ENCODE measurements at regions not wholly inside any gene's neighbourhood (a gene's known extent, or its start where the extent isn't known, plus 50 kb on each side); places are given as distances from the start of the nearest gene placed in this dataset.

DNA sequence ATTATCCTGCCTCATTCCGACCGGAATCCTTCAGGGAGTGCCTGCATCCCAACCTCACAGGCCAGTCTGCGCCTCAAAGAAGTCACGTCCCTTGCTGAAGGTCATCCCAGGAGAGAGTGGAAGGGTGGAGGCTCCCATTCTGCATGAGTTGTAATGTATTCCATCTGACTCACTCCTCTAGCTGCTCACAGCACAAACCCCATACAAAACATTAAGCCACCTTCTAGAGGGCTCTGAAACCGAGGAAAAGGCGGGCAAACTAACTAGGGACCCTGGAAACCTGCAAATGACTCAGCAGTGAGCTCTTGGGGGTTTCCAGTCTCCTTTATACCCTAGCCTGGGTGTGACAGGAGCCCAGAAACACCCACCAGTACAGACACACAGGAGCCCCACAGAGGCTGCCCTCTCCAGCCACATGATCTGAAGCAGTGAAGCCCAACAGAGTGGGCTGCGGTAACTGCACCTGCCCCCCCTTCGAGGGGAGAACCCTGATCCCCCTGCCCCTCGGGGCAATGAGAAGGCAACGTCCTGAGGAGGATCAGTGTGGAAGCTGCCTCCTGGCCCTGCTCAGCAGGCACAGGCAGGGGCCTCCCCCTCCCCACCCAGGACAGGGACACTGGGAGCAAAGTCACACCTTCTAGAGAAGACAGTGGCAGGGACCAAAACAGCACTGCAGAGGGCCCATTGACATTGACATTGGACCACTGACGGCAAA lies 69.3 kb upstream of the SNTG2 start:
- H3K27me3 ChIP-seq: peaks cover 0 to 13% of the 10 kb centered on the region in 2 donors
- no peak overlapping the region for H3K27ac ChIP-seq
- no peak overlapping the region for H3K4me3 ChIP-seq
- TF ChIP-seq CTCF (IDR thresholded peaks at IDR 0.05): no peak
- no peak for TF ChIP-seq EP300 (IDR thresholded peaks at IDR 0.05)
- TF ChIP-seq POLR2A (IDR thresholded peaks at IDR 0.05): no peak
- H3K9me3 ChIP-seq: no peaks in the 10 kb centered on the region
- no peaks in the 10 kb centered on the region for H3K36me3 ChIP-seq
- WGBS, 2 donors: 73 to 81% methylated on average over 11 of the region's 11 CpGs
- DNase-seq (ENCODE audit: low spot score in 2 of 2): no peak
- H3K4me1 ChIP-seq: no peaks in the 10 kb centered on the region

- peaks cover 0 to 13% of the 10 kb centered on the region in 2 donors for H3K27me3 ChIP-seq
- TF ChIP-seq CTCF (IDR thresholded peaks at IDR 0.05) (no peak), POLR2A (IDR thresholded peaks at IDR 0.05) (no peak), EP300 (IDR thresholded peaks at IDR 0.05) (no peak)
- no peak overlapping the region for H3K27ac ChIP-seq
- H3K4me1 ChIP-seq: no peaks in the 10 kb centered on the region
- H3K36me3 ChIP-seq: no peaks in the 10 kb centered on the region
- H3K4me3 ChIP-seq: no peak overlapping the region
- H3K9me3 ChIP-seq: no peaks in the 10 kb centered on the region
- WGBS, 2 donors: 78 to 88% methylated on average over 29 of the region's 29 CpGs
- no peak for DNase-seq (ENCODE audit: low spot score in 2 of 2)
These were observed 70.3 kb upstream of the SNTG2 start for GRCh38 chr2:880201-880970.

GRCh38 chr2:879540-879939 lies 71.1 kb upstream of the SNTG2 start:
- TF ChIP-seq CTCF (IDR thresholded peaks at IDR 0.05): no peak
- H3K27ac ChIP-seq: no peak overlapping the region

GRCh38 chr2:878245-878930 lies 72.3 kb upstream of the SNTG2 start:
- Histone ChIP-seq H3K27me3 (peaks cover 0 to 3% of the 10 kb centered on the region in 2 donors), H3K9me3 (no peaks in the 10 kb centered on the region), H3K4me1 (no peaks in the 10 kb centered on the region), H3K27ac (no peak overlapping the region), H3K4me3 (no peak overlapping the region), H3K36me3 (no peaks in the 10 kb centered on the region)
- WGBS, 2 donors: 88 to 91% methylated on average over 10 to 11 of the region's 11 CpGs
- TF ChIP-seq CTCF (IDR thresholded peaks at IDR 0.05) (no peak), POLR2A (IDR thresholded peaks at IDR 0.05) (no peak), EP300 (IDR thresholded peaks at IDR 0.05) (no peak)
- DNase-seq (ENCODE audit: low spot score in 2 of 2): no peak

More at GRCh38 chr2:879540-879939, 71.1 kb upstream of the SNTG2 start:
- H3K4me1 ChIP-seq: no peaks in the 10 kb centered on the region
- DNase-seq (ENCODE audit: low spot score in 2 of 2): no peak
- no peaks in the 10 kb centered on the region for H3K36me3 ChIP-seq
- peaks cover 0 to 9% of the 10 kb centered on the region in 2 donors for H3K27me3 ChIP-seq
- 90 to 91% methylated on average over 16 of the region's 16 CpGs for WGBS, 2 donors
- no peak overlapping the region for H3K4me3 ChIP-seq
- no peaks in the 10 kb centered on the region for H3K9me3 ChIP-seq

DNA sequence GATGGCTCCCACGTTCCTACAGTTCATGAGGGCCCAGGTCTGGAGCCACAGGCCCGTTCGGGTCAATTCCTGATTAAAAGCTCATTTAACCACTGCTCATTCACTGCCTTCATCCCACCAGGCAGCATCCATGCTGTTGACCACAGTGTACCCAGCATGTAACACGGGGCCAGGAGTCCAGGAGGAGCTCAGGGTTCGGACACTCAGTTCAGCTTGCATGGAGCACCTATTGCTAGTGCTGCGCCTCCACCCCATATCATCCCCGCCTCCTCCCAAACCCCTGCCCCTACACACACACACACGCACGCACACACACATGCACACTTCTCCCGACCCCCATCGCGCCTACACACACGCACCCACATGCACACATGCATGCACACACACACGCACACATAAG lies 72.9 kb upstream of the SNTG2 start:
- DNase-seq (ENCODE audit: low spot score in 2 of 2): no peak
- Histone ChIP-seq H3K36me3 (no peaks in the 10 kb centered on the region), H3K4me3 (no peak overlapping the region), H3K4me1 (no peaks in the 10 kb centered on the region), H3K27ac (no peak overlapping the region), H3K9me3 (no peaks in the 10 kb centered on the region), H3K27me3 (no peaks in the 10 kb centered on the region)
- TF ChIP-seq EP300 (IDR thresholded peaks at IDR 0.05) (no peak), POLR2A (IDR thresholded peaks at IDR 0.05) (no peak), CTCF (IDR thresholded peaks at IDR 0.05) (no peak)
- whole genome bisulfite sequencing, 2 donors: 90 to 91% methylated on average over 14 of the region's 14 CpGs
